Thyroid gland (tissue), 4 donors: ENCODE measurements at regions not wholly inside any gene's neighbourhood (a gene's known extent, or its start where the extent isn't known, plus 50 kb on each side); places are given as distances from the start of the nearest gene placed in this dataset.

ENCODE experiments used
- POLR2A ChIP-seq, 2 donors: fragments of 450-650 bp; IDR thresholded peaks; one replicate each; pipeline ENCODE4 v1.6.1; 2017; ENCODE audit warnings: antibody characterized with exemption in 2 of 2, mild to moderate bottlenecking in 2 of 2, moderate library complexity in 1 of 2
- TF ChIP-seq, protein P1 (sequence below), 6 experiments: fragments of 200-600 bp in 3 of 6; fragments of 450-650 bp in 3 of 6; sonication (generic) in 3 of 6; IDR thresholded peaks; one replicate each; pipeline ENCODE4 v1.5.1; 2016 to 2019; ENCODE audit warnings: antibody characterized with exemption in 6 of 6, mild to moderate bottlenecking in 2 of 6, inconsistent platforms in 1 of 6, moderate library complexity in 1 of 6

DNA sequence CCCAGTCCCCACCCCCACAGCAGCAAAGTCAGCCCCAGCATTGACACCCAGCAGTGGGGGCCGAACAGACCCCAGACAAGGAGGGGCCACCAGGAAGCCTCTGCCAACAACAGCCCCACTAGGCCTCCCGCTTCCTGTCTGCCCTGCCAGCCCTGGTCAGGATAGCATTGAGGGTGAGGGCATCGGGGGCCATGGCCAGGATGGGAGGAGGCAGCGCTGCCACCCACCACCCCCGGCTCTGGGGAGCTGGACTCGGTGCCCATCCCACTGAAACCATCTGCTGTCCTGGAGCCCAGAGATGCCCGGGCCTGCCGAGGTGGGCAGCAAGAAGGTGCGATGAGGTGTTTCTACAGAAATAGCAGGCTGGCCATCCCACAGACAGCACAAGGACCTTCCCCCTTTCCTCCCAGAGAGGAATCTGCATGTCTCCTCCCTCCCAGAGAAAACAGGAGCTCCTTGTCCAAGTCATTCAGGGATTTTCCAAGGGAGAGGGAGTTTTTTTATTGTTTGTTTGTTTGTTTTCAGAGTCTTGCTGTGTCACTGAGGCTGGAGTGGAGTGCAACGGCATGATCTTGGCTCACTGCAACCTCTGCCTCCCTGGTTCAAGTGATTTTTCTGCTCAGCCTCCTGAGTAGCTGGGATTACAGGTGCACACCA lies 62.1 kb upstream of the BHLHE23 start:
- no peak for TF ChIP-seq POLR2A (IDR thresholded peaks at IDR 0.05)
- TF ChIP-seq, protein P1, sequence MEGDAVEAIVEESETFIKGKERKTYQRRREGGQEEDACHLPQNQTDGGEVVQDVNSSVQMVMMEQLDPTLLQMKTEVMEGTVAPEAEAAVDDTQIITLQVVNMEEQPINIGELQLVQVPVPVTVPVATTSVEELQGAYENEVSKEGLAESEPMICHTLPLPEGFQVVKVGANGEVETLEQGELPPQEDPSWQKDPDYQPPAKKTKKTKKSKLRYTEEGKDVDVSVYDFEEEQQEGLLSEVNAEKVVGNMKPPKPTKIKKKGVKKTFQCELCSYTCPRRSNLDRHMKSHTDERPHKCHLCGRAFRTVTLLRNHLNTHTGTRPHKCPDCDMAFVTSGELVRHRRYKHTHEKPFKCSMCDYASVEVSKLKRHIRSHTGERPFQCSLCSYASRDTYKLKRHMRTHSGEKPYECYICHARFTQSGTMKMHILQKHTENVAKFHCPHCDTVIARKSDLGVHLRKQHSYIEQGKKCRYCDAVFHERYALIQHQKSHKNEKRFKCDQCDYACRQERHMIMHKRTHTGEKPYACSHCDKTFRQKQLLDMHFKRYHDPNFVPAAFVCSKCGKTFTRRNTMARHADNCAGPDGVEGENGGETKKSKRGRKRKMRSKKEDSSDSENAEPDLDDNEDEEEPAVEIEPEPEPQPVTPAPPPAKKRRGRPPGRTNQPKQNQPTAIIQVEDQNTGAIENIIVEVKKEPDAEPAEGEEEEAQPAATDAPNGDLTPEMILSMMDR (IDR thresholded peaks at IDR 0.05) = no peak
